DND-41 (cell line): ENCODE measurements at regions not wholly inside any gene's neighbourhood (a gene's known extent, or its start where the extent isn't known, plus 50 kb on each side); places are given as distances from the start of the nearest gene placed in this dataset.

Experiments
- CTCF ChIP-seq: IDR thresholded peaks from 2 replicates; pipeline ENCODE4 v1.5.1; 2012; ENCODE audit warnings: borderline replicate concordance, low read length, moderate library complexity, mild to moderate bottlenecking; ENCODE audit not compliant: poor library complexity, severe bottlenecking; ENCODE audit errors: extremely low read depth
- EZH2 ChIP-seq: IDR thresholded peaks from 3 replicates; pipeline ENCODE4 v1.6.1; 2012; ENCODE audit warnings: borderline replicate concordance, low read depth, mild to moderate bottlenecking, moderate library complexity, low read length, inconsistent platforms; ENCODE audit not compliant: severe bottlenecking

- no peak for TF ChIP-seq CTCF
- TF ChIP-seq EZH2: no peak
These were observed 185.8 kb downstream of the TRAM1L1 start for GRCh38 chr4:116899561-116899960.
